IMR-90 (cell line): ENCODE measurements at regions not wholly inside any gene's neighbourhood (a gene's known extent, or its start where the extent isn't known, plus 50 kb on each side); places are given as distances from the start of the nearest gene placed in this dataset.

ENCODE experiments used
- ATAC-seq: fragments of 200-7000 bp; cut with Tn5 transposase; 2 replicates; pipeline ENCODE4 v1.9.1; 2020; ENCODE audit warnings: low read depth, mild to moderate bottlenecking, moderate library complexity
- BruUV-seq: library from RNA; stranded (reverse); fragments of 400-500 nt; replicated peaks from 2 replicates; lab custom pipeline; 2021; lab: Mats Ljungman, UMichigan
- CTCF ChIA-PET: fragments of 300-600 bp; formaldehyde crosslinking; extraction: SDS; loops from one replicate; lab custom pipeline; 2021; ENCODE audit warnings: antibody characterized with exemption; lab: Yijun Ruan, JAX
- POLR2A ChIA-PET: fragments of 300-600 bp; sonication (Branson Sonifier 250); formaldehyde crosslinking; loops from one replicate; lab custom pipeline; 2022; ENCODE audit warnings: antibody characterized with exemption; ENCODE audit not compliant: unreplicated experiment; lab: Charles Lee
- DNase-seq: peaks from one replicate; pipeline ENCODE4 v3.0.0; 2013
- H2AFZ ChIP-seq: replicated peaks from 2 replicates; pipeline ENCODE3; 2013; ENCODE audit warnings: low read length, mild to moderate bottlenecking; ENCODE audit not compliant: poor library complexity
- H2AK5ac ChIP-seq: 2 replicates; pipeline ENCODE4 v1.6.1; 2013; ENCODE audit warnings: low read depth, low read length, inconsistent platforms
- H2AK9ac ChIP-seq: replicated peaks from 2 replicates; pipeline ENCODE3; 2013; ENCODE audit warnings: mild to moderate bottlenecking, low read depth, low read length, moderate library complexity; ENCODE audit not compliant: poor library complexity
- H2BK120ac ChIP-seq: 2 replicates; pipeline ENCODE4 v1.6.1; 2013; ENCODE audit warnings: low read depth, low read length, inconsistent platforms
- H2BK15ac ChIP-seq: 3 replicates; pipeline ENCODE4 v1.6.1; 2013; ENCODE audit warnings: low read depth, low read length, inconsistent platforms
- H2BK20ac ChIP-seq: 2 replicates; pipeline ENCODE4 v1.6.1; 2013; ENCODE audit warnings: low read depth, mild to moderate bottlenecking, inconsistent platforms, low read length, moderate library complexity
- H2BK5ac ChIP-seq: 2 replicates; pipeline ENCODE4 v1.6.1; 2013; ENCODE audit warnings: mild to moderate bottlenecking, low read depth, low read length, inconsistent platforms; ENCODE audit not compliant: poor library complexity, severe bottlenecking
- H3K14ac ChIP-seq: replicated peaks from 2 replicates; pipeline ENCODE4 v1.6.1; 2013; ENCODE audit warnings: low read depth, low read length, inconsistent platforms
- H3K18ac ChIP-seq: 2 replicates; pipeline ENCODE4 v1.6.1; 2013; ENCODE audit warnings: low read depth, low read length, control low read depth
- H3K23ac ChIP-seq: 2 replicates; pipeline ENCODE4 v1.6.1; 2013; ENCODE audit warnings: low read depth, low read length, inconsistent platforms
- H3K27ac ChIP-seq: 2 replicates; pipeline ENCODE4 v1.5.1; 2013; ENCODE audit warnings: mild to moderate bottlenecking, control low read depth, low read length; ENCODE audit not compliant: insufficient read depth
- H3K27me3 ChIP-seq: 2 replicates; pipeline ENCODE4 v1.6.1; 2013; ENCODE audit warnings: low read length; ENCODE audit not compliant: control insufficient read depth, insufficient read depth
- H3K36me3 ChIP-seq: 2 replicates; pipeline ENCODE4 v1.6.1; 2013; ENCODE audit warnings: low read length, mixed read lengths; ENCODE audit not compliant: control insufficient read depth, insufficient read depth
- H3K4ac ChIP-seq: 2 replicates; pipeline ENCODE4 v1.6.1; 2013; ENCODE audit warnings: low read depth, low read length, inconsistent platforms
- H3K4me1 ChIP-seq: 2 replicates; pipeline ENCODE4 v1.6.1; 2013; ENCODE audit warnings: low read length, mixed read lengths; ENCODE audit not compliant: control insufficient read depth, insufficient read depth
- H3K4me2 ChIP-seq: 2 replicates; pipeline ENCODE4 v1.6.1; 2013; ENCODE audit warnings: low read depth, mild to moderate bottlenecking, control low read depth, low read length, moderate library complexity
- H3K4me3 ChIP-seq: 2 replicates; pipeline ENCODE4 v1.5.1; 2013; ENCODE audit warnings: low read depth, mild to moderate bottlenecking, control low read depth, low read length, moderate library complexity; ENCODE audit not compliant: insufficient read depth
- H3K56ac ChIP-seq: 2 replicates; pipeline ENCODE4 v1.6.1; 2013; ENCODE audit warnings: low read length, inconsistent platforms; ENCODE audit not compliant: insufficient read depth; ENCODE audit errors: extremely low read depth
- H3K79me1 ChIP-seq, 2 experiments: 2 replicates each; pipeline ENCODE4 v1.6.1; 2013; ENCODE audit warnings: low read length in 2 of 2, inconsistent platforms in 1 of 2, low read depth in 1 of 2
- H3K9ac ChIP-seq: 2 replicates; pipeline ENCODE4 v1.6.1; 2013; ENCODE audit warnings: low read depth, low read length, control low read depth
- H3K9me1 ChIP-seq: 2 replicates; pipeline ENCODE4 v1.6.1; 2013; ENCODE audit warnings: low read length, inconsistent platforms; ENCODE audit not compliant: insufficient read depth
- H3K9me3 ChIP-seq: 2 replicates; pipeline ENCODE4 v1.6.1; 2013; ENCODE audit warnings: low read length; ENCODE audit not compliant: control insufficient read depth, insufficient read depth
- H4K20me1 ChIP-seq: 2 replicates; pipeline ENCODE4 v1.6.1; 2013; ENCODE audit warnings: low read length, inconsistent platforms; ENCODE audit not compliant: insufficient read depth
- H4K5ac ChIP-seq: 2 replicates; pipeline ENCODE4 v1.6.1; 2013; ENCODE audit warnings: mild to moderate bottlenecking, low read depth, low read length, control low read depth
- H4K8ac ChIP-seq, 2 experiments: 2 replicates each; pipeline ENCODE4 v1.6.1; 2013; ENCODE audit warnings: low read depth in 2 of 2, low read length in 2 of 2, control low read depth in 1 of 2, inconsistent platforms in 1 of 2
- H4K91ac ChIP-seq: 2 replicates; pipeline ENCODE4 v1.6.1; 2013; ENCODE audit warnings: low read depth, low read length, inconsistent platforms; ENCODE audit not compliant: insufficient read depth
- BHLHE40 ChIP-seq: fragments of 150-350 bp; IDR thresholded peaks from 2 replicates; pipeline ENCODE4 v1.6.1; 2016; ENCODE audit warnings: mild to moderate bottlenecking, low read depth, low read length
- CTCF ChIP-seq: conservative IDR thresholded peaks from 2 replicates; pipeline ENCODE4 v1.5.1; 2012; ENCODE audit warnings: mild to moderate bottlenecking, low read depth, low read length, improper control_type of control experiment
- FOS ChIP-seq: fragments of 150-350 bp; IDR thresholded peaks from 2 replicates; pipeline ENCODE4 v1.6.1; 2016; ENCODE audit warnings: low read depth, low read length
- MAFK ChIP-seq: IDR thresholded peaks from 2 replicates; pipeline ENCODE4 v1.6.1; 2012; ENCODE audit warnings: low read depth, low read length, improper control_type of control experiment
- MAZ ChIP-seq: IDR thresholded peaks from 2 replicates; pipeline ENCODE4 v1.6.1; 2012; ENCODE audit warnings: low read depth, mild to moderate bottlenecking, low read length, improper control_type of control experiment, moderate library complexity, borderline replicate concordance
- NFE2L2 ChIP-seq: fragments of 150-350 bp; IDR thresholded peaks from 2 replicates; pipeline ENCODE4 v1.6.1; 2016; ENCODE audit warnings: low read depth, mild to moderate bottlenecking, low read length
- POLR2A ChIP-seq: IDR thresholded peaks from 2 replicates; pipeline ENCODE4 v1.6.1; 2012; ENCODE audit warnings: mild to moderate bottlenecking, low read depth, low read length
- RAD21 ChIP-seq: IDR thresholded peaks from 2 replicates; pipeline ENCODE4 v1.6.1; 2012; ENCODE audit warnings: low read length, improper control_type of control experiment
- RCOR1 ChIP-seq: IDR thresholded peaks from 2 replicates; pipeline ENCODE4 v1.6.1; 2012; ENCODE audit warnings: mild to moderate bottlenecking, low read length, improper control_type of control experiment; ENCODE audit not compliant: insufficient replicate concordance
- RFX5 ChIP-seq: IDR thresholded peaks from 2 replicates; pipeline ENCODE4 v1.8.0; 2012; ENCODE audit warnings: low read depth, mild to moderate bottlenecking, low read length, moderate library complexity
- SMC3 ChIP-seq: fragments of 150-350 bp; IDR thresholded peaks from 2 replicates; pipeline ENCODE4 v1.6.1; 2016; ENCODE audit warnings: low read depth, mild to moderate bottlenecking, antibody characterized with exemption, low read length, moderate library complexity
- WGBS, 2 experiments: methylation state at CpG; one replicate each; pipeline versions ENCODE4 v1.1.5 to v1.1.7; 2013; ENCODE audit warnings: missing lambda C conversion rate in 2 of 2; ENCODE audit not compliant: insufficient read length in 1 of 2; ENCODE audit errors: extremely low coverage in 2 of 2; 5-methylcytosine and 5-hydroxymethylcytosine counted together
- dilution Hi-C: fragments of 300-500 bp; cut with HindIII; formaldehyde crosslinking; loops from one replicate; pipeline ENCODE4 v1.14.3; 2018; ENCODE audit warnings: low sequenced_read_pairs; ENCODE audit not compliant: unreplicated experiment
- in situ Hi-C: fragments of 300-500 bp; cut with MboI; formaldehyde crosslinking; loops from 3 replicates; pipeline ENCODE4 v1.14.3; 2019; ENCODE audit warnings: low sequenced_read_pairs, inconsistent platforms, mixed read lengths
- intact Hi-C: fragments of 100-400 bp; cut with micrococcal nuclease; formaldehyde crosslinking; loops from 2 replicates; pipeline ENCODE4 v1.10.0; 2022
- TF ChIP-seq, protein P1 (sequence below): fragments of 150-350 bp; IDR thresholded peaks from 2 replicates; pipeline ENCODE4 v1.6.1; 2017; ENCODE audit warnings: mild to moderate bottlenecking, antibody characterized with exemption, low read length, low read depth
- TF ChIP-seq, protein P2 (sequence below): fragments of 150-350 bp; IDR thresholded peaks from 2 replicates; pipeline ENCODE4 v1.6.1; 2016; ENCODE audit warnings: low read depth, mild to moderate bottlenecking, low read length, moderate library complexity, borderline replicate concordance

DNA sequence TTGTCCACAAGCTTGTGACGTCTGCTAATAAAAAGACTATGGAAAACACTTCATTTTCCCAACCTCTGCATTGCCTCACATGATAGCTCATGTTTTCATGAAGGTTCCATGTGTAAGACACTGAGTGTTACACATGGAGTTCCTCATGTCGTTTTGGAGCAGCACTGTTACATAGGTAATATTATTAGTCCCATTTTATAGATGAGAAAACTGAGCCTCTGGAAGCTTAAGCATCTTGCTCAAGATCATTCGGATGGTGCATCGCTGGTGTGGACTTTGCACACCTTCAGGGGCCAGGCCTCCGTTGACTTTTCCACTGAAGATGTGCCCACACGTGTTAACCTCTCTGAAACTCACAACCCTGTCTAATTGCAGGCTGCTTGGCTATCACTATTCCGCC is 743.4 kb downstream of the UQCRFS1 start:
- no peaks in the 10 kb centered on the region for H3K79me1 ChIP-seq
- no peak overlapping the region for H3K4ac ChIP-seq
- H3K56ac ChIP-seq = no peak overlapping the region
- no peak overlapping the region for H3K14ac ChIP-seq
- no peak overlapping the region for H2BK5ac ChIP-seq
- no peak overlapping the region for H4K91ac ChIP-seq
- peaks cover 23% of the 10 kb centered on the region for H3K9me3 ChIP-seq
- H3K36me3 ChIP-seq = no peaks in the 10 kb centered on the region
- no peak overlapping the region for H3K9ac ChIP-seq
- no peak overlapping the region for H3K4me3 ChIP-seq
- dilution Hi-C loops = no loop called here
- no peak overlapping the region for H3K18ac ChIP-seq
- intact Hi-C loops = loop anchor here (5.0 kb wide), 1 partner anchor 238 kb away; no protein-coding TSS in a partner anchor
- no peak overlapping the region for H2AK5ac ChIP-seq
- CTCF ChIA-PET = no interaction called here
- H3K9me1 ChIP-seq = no peaks in the 10 kb centered on the region
- H4K8ac ChIP-seq = no peak overlapping the region
- H3K4me2 ChIP-seq = no peak overlapping the region
- no peaks in the 10 kb centered on the region for H4K20me1 ChIP-seq
- H2BK120ac ChIP-seq = no peak overlapping the region
- no peak for TF ChIP-seq NFE2L2
- TF ChIP-seq CTCF = no peak
- TF ChIP-seq POLR2A = no peak
- no peak for TF ChIP-seq BHLHE40
- no peak for TF ChIP-seq MAFK
- no peak for TF ChIP-seq RAD21
- no peak for TF ChIP-seq FOS
- no peak for TF ChIP-seq MAZ
- no peak for TF ChIP-seq SMC3
- no peak for TF ChIP-seq RCOR1
- TF ChIP-seq, protein P1, sequence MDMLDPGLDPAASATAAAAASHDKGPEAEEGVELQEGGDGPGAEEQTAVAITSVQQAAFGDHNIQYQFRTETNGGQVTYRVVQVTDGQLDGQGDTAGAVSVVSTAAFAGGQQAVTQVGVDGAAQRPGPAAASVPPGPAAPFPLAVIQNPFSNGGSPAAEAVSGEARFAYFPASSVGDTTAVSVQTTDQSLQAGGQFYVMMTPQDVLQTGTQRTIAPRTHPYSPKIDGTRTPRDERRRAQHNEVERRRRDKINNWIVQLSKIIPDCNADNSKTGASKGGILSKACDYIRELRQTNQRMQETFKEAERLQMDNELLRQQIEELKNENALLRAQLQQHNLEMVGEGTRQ = no peak
- TF ChIP-seq RFX5 = no peak
- TF ChIP-seq, protein P2, sequence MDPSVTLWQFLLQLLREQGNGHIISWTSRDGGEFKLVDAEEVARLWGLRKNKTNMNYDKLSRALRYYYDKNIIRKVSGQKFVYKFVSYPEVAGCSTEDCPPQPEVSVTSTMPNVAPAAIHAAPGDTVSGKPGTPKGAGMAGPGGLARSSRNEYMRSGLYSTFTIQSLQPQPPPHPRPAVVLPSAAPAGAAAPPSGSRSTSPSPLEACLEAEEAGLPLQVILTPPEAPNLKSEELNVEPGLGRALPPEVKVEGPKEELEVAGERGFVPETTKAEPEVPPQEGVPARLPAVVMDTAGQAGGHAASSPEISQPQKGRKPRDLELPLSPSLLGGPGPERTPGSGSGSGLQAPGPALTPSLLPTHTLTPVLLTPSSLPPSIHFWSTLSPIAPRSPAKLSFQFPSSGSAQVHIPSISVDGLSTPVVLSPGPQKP = no peak
- POLR2A ChIA-PET = no interaction called here
- no peaks in the 10 kb centered on the region for H3K27me3 ChIP-seq
- DNase-seq (no peak), ATAC-seq (no peak)
- H2AFZ ChIP-seq = no peak overlapping the region
- no peaks in the 10 kb centered on the region for H3K4me1 ChIP-seq
- no TSS peak for BruUV-seq
- no peak overlapping the region for H2BK15ac ChIP-seq
- H3K23ac ChIP-seq = no peak overlapping the region
- 64% methylated on average over 4 of the region's 7 CpGs; no CpG with 5 or more reads in 1 of the 2 experiments for whole genome bisulfite sequencing, 2 experiments
- no peak overlapping the region for H4K5ac ChIP-seq
- no peak overlapping the region for H2BK20ac ChIP-seq
- H2AK9ac ChIP-seq = no peak overlapping the region
- no peak overlapping the region for H3K27ac ChIP-seq
- in situ Hi-C loops = loop anchor here (5.0 kb wide), 1 partner anchor 238 kb away; no protein-coding TSS in a partner anchor
